HepG2 (cell line): ENCODE measurements at regions not wholly inside any gene's neighbourhood (a gene's known extent, or its start where the extent isn't known, plus 50 kb on each side); places are given as distances from the start of the nearest gene placed in this dataset.

Source experiments
- ELF1 ChIP-seq: sonication (generic); formaldehyde crosslinking; IDR thresholded peaks from 2 replicates; pipeline ENCODE4 v1.4.0; 2020; ENCODE audit warnings: missing genetic modification reagents
- MAFG ChIP-seq: sonication (generic); formaldehyde crosslinking; IDR thresholded peaks from 2 replicates; pipeline ENCODE4 v1.5.1; 2020; ENCODE audit warnings: mild to moderate bottlenecking, missing genetic modification reagents
- NFIC ChIP-seq: IDR thresholded peaks from 2 replicates; pipeline ENCODE4 v1.6.1; 2012; ENCODE audit warnings: mild to moderate bottlenecking, low read length, inconsistent platforms
- SIN3A ChIP-seq: IDR thresholded peaks from 2 replicates; pipeline ENCODE4 v1.6.1; 2011; ENCODE audit warnings: low read depth, mild to moderate bottlenecking, control low read depth, low read length, borderline replicate concordance
- TF ChIP-seq, protein P1 (sequence below): sonication (generic); formaldehyde crosslinking; IDR thresholded peaks from 2 replicates; pipeline ENCODE4 v1.4.0; 2020; ENCODE audit warnings: mild to moderate bottlenecking, missing genetic modification reagents, borderline replicate concordance
- TF ChIP-seq, protein P2 (sequence below): sonication (generic); formaldehyde crosslinking; IDR thresholded peaks from 2 replicates; pipeline ENCODE4 v1.4.0; 2020; ENCODE audit warnings: missing genetic modification reagents

DNA sequence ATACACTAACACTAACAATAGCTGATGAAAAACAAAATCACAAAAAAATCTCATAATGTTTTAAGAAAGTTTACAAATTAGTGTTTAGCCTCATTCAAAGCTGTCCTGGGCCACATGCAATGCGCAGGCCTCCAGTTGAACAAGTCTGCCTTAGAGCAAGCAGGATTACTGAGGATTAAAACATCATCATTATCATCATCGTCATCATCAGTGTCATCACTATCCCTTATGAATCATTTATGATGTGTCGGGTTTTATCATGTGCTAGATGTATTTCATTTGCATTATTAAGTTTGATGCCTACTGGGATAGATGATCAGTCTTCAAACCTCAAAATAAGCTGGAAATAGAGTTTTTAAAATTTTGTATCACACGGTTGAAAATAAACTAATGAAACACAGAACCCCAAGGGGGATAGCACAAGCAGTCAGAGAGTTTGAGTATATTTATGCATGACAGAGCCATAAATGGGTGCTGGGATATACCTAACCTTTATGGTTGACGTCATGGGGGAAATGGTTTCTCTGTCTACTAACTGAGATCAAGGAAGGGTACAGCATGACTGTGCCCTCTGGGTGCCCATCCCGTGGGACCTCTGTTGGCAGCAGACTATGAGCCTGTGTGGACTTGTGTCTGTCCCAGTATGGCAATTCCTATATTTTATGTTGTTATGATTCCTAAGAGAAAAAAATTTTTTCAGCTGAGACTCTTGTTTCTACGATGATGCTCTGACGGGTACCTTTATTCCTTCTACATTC, 150.3 kb upstream of the ADRA1B start:
- TF ChIP-seq NFIC (no peak), MAFG (no peak), SIN3A (no peak), ELF1 (CRISPR knock-in tag) (no peak)
- TF ChIP-seq, protein P1, sequence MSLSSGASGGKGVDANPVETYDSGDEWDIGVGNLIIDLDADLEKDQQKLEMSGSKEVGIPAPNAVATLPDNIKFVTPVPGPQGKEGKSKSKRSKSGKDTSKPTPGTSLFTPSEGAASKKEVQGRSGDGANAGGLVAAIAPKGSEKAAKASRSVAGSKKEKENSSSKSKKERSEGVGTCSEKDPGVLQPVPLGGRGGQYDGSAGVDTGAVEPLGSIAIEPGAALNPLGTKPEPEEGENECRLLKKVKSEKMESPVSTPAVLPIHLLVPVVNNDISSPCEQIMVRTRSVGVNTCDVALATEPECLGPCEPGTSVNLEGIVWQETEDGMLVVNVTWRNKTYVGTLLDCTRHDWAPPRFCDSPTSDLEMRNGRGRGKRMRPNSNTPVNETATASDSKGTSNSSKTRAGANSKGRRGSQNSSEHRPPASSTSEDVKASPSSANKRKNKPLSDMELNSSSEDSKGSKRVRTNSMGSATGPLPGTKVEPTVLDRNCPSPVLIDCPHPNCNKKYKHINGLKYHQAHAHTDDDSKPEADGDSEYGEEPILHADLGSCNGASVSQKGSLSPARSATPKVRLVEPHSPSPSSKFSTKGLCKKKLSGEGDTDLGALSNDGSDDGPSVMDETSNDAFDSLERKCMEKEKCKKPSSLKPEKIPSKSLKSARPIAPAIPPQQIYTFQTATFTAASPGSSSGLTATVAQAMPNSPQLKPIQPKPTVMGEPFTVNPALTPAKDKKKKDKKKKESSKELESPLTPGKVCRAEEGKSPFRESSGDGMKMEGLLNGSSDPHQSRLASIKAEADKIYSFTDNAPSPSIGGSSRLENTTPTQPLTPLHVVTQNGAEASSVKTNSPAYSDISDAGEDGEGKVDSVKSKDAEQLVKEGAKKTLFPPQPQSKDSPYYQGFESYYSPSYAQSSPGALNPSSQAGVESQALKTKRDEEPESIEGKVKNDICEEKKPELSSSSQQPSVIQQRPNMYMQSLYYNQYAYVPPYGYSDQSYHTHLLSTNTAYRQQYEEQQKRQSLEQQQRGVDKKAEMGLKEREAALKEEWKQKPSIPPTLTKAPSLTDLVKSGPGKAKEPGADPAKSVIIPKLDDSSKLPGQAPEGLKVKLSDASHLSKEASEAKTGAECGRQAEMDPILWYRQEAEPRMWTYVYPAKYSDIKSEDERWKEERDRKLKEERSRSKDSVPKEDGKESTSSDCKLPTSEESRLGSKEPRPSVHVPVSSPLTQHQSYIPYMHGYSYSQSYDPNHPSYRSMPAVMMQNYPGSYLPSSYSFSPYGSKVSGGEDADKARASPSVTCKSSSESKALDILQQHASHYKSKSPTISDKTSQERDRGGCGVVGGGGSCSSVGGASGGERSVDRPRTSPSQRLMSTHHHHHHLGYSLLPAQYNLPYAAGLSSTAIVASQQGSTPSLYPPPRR (CRISPR knock-in tag) = no peak
- TF ChIP-seq, protein P2, sequence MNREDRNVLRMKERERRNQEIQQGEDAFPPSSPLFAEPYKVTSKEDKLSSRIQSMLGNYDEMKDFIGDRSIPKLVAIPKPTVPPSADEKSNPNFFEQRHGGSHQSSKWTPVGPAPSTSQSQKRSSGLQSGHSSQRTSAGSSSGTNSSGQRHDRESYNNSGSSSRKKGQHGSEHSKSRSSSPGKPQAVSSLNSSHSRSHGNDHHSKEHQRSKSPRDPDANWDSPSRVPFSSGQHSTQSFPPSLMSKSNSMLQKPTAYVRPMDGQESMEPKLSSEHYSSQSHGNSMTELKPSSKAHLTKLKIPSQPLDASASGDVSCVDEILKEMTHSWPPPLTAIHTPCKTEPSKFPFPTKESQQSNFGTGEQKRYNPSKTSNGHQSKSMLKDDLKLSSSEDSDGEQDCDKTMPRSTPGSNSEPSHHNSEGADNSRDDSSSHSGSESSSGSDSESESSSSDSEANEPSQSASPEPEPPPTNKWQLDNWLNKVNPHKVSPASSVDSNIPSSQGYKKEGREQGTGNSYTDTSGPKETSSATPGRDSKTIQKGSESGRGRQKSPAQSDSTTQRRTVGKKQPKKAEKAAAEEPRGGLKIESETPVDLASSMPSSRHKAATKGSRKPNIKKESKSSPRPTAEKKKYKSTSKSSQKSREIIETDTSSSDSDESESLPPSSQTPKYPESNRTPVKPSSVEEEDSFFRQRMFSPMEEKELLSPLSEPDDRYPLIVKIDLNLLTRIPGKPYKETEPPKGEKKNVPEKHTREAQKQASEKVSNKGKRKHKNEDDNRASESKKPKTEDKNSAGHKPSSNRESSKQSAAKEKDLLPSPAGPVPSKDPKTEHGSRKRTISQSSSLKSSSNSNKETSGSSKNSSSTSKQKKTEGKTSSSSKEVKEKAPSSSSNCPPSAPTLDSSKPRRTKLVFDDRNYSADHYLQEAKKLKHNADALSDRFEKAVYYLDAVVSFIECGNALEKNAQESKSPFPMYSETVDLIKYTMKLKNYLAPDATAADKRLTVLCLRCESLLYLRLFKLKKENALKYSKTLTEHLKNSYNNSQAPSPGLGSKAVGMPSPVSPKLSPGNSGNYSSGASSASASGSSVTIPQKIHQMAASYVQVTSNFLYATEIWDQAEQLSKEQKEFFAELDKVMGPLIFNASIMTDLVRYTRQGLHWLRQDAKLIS = no peak
